ENCODE measurements at regions not wholly inside any gene's neighbourhood (a gene's known extent, or its start where the extent isn't known, plus 50 kb on each side); places are given as distances from the start of the nearest gene placed in this dataset.

DNA sequence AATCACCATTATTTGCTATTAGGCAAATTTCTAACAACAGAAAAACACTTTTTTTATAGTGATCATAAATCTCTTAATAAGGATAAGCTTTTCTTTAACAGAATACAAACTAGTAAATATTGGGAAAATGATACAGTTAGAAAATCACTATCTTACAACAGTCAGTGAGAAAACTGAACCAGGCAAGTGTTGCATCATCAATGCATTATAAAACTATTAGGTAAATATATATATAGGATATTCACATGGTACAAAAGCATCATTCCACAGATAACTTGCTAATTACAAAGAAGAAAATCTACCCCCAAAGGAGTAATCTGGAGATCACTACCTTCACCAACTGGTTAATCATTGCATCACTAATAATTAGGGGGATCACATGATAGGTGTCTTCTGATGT, 652.1 kb downstream of the HACE1 start:
- TF ChIP-seq, protein P1, sequence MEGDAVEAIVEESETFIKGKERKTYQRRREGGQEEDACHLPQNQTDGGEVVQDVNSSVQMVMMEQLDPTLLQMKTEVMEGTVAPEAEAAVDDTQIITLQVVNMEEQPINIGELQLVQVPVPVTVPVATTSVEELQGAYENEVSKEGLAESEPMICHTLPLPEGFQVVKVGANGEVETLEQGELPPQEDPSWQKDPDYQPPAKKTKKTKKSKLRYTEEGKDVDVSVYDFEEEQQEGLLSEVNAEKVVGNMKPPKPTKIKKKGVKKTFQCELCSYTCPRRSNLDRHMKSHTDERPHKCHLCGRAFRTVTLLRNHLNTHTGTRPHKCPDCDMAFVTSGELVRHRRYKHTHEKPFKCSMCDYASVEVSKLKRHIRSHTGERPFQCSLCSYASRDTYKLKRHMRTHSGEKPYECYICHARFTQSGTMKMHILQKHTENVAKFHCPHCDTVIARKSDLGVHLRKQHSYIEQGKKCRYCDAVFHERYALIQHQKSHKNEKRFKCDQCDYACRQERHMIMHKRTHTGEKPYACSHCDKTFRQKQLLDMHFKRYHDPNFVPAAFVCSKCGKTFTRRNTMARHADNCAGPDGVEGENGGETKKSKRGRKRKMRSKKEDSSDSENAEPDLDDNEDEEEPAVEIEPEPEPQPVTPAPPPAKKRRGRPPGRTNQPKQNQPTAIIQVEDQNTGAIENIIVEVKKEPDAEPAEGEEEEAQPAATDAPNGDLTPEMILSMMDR (IDR thresholded peaks at IDR 0.05; ENCODE audit: extremely low read depth, missing control alignments) = no peak
- no peak for DNase-seq (ENCODE audit: low spot score)

DNA sequence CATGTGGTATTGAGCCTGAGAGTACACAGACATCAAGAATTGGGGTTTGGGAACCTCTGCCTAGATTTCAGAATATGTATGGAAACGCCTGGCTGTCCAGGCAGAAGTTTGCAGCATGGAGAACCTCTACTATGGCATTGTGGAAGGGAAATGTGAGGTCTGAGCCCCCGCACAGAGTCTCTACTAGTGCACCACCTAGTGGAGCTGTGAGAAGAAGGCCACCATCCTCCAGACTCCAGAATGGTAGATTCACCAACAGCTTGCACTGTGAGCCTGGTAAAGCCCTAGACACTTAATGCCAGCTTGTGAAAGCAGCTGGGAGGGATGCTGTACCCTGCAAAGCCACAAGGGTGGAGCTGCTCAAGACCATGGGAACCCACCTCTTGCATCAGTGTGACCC, 658.2 kb downstream of the HACE1 start:
- DNase-seq (ENCODE audit: low spot score) = no peak
- TF ChIP-seq, protein P1 (IDR thresholded peaks at IDR 0.05; ENCODE audit: extremely low read depth, missing control alignments) = no peak

DNA sequence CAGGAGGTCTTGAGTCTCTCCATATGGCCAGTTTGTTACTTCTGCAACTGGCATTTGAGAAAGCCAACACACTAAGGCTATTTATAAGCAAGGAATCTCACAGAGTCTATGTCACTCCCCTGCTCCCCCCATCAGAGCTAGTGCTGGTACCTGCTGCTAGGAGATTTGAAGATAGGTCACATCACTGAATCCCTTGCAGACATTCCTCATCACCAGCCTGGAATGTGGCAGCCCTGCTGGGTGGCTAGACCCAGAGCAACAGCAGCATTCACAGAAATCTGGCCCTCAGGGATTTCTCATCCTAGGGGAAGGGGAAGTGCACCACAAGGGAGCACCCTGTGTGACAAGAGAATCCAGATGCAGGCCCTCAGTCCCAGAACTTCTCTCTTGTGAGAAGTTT, 672.1 kb downstream of the HACE1 start:
- TF ChIP-seq, protein P1 (IDR thresholded peaks at IDR 0.05; ENCODE audit: extremely low read depth, missing control alignments) = no peak
- DNase-seq (ENCODE audit: low spot score) = no peak

DNA sequence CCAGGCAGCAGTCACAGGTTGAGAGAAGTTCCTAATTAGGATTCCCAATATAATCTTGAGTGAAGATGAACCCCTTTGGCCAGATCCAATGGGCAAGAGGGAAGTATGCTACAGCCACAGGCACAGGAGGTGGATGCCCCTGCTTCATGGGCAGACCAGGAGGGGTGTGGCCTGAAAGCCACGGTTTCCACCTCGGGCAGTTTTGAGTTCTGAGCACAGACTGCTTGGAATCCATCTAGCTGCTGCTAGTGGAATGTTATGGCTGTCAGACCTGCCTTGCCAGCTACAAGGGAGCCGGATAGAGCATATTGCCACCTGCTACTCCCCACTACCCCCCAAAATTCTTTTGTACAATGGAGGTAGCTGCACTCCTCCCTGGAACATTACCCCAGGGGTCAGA, 672.9 kb downstream of the HACE1 start:
- TF ChIP-seq, protein P1 (IDR thresholded peaks at IDR 0.05; ENCODE audit: extremely low read depth, missing control alignments) = no peak
- no peak for DNase-seq (ENCODE audit: low spot score)

DNA sequence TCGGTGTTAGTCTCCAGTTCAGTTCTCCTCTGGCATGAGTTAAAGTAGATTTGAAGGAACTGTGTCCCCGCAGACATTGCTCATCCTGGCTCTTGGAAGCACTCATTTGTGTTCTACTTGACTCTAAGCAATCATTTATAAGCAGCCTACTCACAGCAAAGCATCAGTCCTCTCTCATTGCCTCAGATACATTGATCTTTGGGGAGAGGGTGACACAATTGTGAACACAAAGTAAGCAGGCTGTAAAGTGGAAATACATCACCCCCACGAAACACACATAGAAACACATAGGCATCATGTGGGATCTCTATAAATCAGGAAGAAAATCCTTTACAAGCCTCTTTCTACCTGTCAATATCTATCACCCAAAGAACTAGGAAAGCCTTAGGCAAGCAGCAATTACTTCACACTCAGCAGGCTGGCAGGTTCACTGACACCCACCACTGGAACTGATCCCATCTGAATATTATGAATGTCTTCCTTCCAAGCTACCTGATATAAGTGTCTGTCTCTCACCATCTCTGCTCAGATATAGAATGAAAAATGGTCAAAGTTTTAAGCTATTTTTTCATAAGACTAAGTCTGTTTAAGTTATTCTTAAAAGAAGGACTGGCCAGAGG, 675.8 kb downstream of the HACE1 start:
- DNase-seq (ENCODE audit: low spot score) = no peak
- TF ChIP-seq, protein P1 (IDR thresholded peaks at IDR 0.05; ENCODE audit: extremely low read depth, missing control alignments) = no peak

DNA sequence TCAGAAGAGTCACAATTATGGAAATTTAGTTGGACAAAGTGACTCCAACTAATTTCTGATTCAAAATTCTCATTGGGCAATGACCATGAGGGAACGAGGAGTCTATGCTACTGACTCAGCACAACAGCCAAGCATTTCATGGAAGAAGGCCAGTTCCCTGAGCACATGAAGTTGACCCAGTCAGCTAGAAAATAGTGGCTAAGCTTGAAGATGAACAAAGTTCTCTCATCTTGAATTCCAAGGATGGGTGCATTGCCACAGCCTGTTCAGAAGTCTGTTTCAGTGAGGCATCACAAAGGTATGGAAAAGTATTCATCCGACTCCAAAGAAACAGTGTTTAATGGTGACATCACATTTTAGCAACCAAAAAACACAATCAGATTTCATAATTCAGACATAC, 676.9 kb downstream of the HACE1 start:
- no peak for DNase-seq (ENCODE audit: low spot score)
- TF ChIP-seq, protein P1 (IDR thresholded peaks at IDR 0.05; ENCODE audit: extremely low read depth, missing control alignments) = no peak

DNA sequence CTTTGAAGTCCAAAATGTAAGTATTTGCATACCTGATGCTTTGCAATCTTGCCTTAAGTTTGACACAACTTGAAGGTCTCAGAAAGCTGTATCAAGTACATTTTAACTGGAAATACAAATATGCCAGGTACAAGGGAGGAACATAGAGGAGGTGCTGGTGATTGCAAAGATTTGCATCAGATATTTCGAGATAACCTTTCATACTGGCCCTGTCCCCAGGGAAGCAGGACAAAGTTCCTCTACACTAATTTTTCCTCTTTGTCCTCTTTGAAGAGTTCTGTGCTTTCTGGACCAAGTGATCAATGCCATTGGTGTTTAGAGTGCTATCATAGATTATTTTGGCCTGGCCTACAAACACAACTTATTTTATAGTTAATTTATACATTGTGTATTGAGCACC, 686.1 kb downstream of the HACE1 start:
- TF ChIP-seq, protein P1 (IDR thresholded peaks at IDR 0.05; ENCODE audit: extremely low read depth, missing control alignments) = no peak
- no peak for DNase-seq (ENCODE audit: low spot score)
